AG20443 (cell line): ENCODE measurements at regions not wholly inside any gene's neighbourhood (a gene's known extent, or its start where the extent isn't known, plus 50 kb on each side); places are given as distances from the start of the nearest gene placed in this dataset.

Experiments used
- DNase-seq: peaks from one replicate; pipeline ENCODE4 v3.0.0; 2012; ENCODE audit warnings: low spot score, mixed read lengths

GRCh38 chr14:76948976-76949375 lies 79.5 kb downstream of the IRF2BPL start:
- DNase-seq: no peak

DNA sequence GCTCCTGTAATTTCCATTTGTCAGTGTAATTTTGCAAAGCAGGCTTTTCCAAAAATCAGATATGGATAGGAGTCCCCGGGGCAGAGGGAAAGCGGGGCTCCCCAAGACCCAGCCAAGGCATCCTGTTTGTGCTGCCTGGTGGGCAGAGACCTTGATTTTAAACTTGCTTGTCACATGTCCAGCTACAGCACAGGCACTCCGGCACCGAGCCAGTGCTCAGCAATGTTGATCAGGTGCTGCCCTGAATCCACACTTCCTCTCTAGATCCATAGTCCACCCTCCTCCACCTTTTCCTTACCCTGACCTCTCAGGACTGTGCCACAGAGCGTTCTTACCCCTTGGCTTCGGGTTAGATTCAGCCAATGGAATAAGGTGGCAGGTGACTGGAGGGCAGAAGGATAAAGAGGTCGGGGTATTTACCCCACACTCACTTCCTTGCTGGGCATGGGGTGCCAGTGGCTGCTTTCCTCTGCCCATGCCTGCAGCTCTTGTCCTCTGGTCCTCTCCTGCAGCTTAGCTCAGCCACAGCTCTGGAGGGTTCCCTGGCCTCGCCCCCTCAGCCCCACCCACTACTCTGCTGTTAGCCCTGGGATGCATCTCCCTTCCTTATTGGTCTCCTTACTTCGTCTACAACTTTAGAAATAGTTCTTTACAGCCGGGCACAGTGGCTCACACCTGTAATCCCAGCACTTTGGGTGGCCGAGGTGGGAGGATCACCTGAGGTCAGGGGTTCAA lies 80.1 kb downstream of the IRF2BPL start:
- DNase-seq: no peak

DNA sequence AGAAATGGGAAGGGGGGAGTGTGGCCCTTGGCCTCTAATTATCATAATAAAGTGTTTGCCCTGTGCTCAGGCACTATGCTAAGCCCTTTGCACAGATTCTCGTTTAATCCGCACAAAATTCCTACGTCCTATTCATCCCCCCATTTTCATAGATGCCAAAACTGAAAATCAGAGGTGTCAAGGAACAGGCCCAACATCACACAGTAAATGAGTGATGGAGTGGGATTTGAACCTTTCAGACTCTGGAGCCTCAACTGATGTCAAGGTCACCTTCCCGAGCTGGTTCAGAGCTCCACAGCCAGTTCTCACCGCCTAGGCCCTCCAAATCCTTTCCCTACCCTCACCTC lies 80.7 kb downstream of the IRF2BPL start:
- no peak for DNase-seq

DNA sequence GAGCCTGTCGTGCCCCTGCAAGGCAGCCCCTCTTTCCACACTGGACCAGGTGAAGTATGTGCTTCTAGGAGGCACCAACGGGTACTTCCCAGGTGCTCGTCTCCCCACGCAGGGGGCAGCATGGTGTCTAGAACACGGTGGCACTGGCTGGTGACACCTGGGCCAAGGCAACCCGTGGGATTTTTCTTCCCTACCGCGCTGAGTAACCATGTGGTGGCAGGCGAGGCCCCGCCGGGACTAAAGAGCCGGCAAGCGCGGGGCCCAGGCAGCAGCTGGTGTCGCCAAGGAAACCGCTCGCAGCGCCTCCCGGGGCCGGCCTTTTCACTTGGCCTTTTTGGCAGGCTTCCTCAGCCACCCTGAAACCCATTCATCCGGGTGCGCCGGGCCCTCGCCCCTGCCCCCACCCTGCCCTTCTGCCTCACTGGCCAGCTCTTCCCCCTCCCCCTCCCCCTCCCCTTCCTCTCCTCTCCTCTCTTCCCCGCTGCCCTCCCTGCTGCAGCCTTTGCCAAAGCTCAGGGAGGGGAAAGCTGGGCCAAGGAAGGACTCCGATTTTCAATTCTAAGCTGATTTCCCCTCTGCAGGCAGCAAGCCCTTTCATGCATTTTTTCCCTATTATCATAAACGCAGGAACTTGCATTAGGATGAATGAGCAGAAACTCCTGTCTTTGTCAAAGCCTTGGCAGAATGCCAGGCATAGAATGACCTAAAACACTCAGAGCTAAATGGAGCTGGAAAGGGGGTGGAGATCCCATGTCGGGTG lies 81.2 kb downstream of the IRF2BPL start:
- peak; percentile 89 for DNase-seq

DNA sequence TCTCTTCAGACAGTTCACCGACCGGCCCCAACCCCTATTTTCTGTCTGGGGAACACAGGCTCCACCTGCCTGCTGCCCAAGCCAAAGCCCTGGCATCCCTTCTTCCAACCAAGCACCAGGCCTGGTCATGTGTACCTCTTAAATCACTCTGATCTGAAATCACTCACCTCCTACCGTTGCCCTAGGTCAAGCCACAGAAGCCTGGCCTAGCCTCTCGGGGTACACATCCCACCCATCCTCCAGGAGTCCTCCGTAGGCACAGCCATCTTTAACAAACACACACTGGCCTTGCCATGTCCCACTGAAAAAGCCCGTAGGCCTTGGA lies 81.8 kb downstream of the IRF2BPL start:
- no peak for DNase-seq

- no peak for DNase-seq
Observed at GRCh38 chr14:76943072-76943471, 85.4 kb downstream of the IRF2BPL start.

DNA sequence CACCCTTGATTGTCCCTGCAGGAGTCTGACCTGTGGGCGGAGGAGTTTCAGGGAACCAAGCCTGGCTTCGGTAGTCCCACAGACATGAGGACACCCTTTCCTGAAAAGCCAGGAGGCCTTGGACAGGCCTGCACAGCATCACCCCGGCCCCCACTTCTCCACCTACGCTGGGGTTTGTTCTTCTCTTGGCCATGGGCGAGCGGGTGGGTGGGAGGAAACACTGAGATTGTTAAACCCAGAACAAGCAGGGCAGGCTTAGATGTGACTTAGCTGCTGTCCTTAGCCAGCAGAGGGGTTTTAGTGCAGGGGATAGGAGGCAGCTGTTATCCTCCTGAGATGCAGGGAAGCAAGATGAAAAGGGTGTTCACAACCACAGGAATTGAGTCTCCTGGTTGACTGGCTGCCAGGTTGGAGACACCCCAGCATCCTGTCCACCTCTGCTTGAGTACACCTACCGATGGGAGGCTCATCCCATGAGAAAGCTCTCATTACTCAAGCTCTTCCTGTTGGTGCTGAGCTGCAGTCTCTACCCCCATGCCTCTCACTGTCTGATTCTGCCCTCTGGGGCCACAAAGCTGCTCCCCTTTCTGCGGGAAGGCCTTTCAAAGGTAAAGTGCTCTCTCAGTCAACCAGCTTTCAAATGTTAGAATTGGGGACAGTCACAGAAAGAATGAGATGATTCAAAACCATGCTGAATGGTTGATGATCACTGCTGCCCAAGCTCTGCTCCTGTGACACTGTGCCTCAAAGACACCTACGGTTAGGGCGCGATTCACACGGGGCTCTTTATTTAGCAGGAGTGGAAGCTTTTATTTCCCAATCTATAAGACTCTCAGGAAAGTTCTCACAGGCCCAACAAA lies 86.3 kb downstream of the IRF2BPL start:
- no peak for DNase-seq

- no peak for DNase-seq
Observed at GRCh38 chr14:76941544-76941943, 87.0 kb downstream of the IRF2BPL start.

DNA sequence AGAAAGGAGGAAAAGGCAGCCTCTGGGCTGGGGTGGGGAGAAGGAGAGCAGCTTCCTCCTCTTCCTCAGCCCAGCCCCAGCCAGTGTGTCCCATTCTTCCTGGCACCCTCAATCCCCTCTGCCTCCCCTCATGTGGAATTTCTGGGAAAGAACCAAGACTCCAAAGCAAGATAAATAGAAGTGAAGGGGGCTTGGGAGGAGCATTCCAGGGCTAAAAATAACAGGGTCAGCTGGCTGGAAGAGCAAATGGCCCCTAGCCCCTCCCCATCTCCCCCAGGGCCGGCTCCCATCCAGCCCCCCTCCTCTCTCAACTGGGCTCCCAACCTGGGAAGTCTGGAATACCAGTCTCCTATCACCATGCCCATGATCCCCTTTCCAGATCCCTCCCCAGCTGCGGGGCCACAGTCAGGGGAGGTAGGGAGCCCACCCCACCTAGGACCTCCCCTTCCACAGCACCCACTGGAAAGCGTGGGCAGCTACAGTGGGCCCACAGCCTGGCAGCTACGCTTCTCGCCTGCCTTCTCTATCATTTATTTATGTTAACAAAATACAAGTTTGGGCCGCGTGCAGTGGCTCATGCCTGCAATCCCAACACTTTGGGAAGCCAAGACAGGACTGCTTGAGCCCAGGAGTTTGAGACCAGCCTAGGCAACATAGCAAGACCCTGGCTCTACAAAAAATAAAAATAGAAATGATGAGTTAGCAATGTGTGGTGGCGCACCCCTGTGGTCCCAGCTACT lies 88.3 kb downstream of the IRF2BPL start:
- no peak for DNase-seq

DNA sequence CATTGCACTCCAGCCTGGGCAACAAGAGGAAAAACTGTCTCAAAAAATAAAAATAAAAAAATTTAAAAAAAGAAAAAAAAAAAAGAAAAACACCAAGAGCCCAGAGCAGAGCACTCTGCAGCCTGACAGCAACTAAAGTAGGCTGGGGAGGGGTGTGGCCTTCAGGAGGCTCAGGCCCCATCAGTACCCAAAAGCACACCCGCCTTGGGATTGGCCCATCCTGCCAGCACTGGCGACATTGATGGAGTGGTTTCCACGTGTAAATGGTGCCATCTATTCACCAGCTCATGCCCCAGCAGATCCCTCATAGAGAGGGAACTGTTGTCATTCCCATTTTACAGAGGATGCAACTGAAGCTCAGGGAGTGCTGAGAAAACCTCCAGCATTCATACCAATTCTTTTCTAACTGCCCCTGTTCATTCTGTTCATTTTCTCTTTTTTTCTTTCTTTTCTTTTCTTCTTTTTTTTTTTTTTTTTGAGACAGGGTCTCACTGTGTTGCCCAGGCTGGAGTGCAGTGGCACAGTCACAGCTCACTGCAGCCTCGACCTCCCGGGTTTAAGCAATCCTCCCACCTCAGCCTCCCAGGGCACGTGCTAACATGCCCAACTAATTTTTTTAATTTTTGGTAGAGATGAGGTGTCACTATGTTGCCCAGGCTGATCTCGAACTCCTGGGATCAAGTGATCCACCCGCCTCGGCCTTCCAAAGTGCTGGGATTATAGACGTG lies 89.3 kb downstream of the IRF2BPL start:
- DNase-seq: no peak

DNA sequence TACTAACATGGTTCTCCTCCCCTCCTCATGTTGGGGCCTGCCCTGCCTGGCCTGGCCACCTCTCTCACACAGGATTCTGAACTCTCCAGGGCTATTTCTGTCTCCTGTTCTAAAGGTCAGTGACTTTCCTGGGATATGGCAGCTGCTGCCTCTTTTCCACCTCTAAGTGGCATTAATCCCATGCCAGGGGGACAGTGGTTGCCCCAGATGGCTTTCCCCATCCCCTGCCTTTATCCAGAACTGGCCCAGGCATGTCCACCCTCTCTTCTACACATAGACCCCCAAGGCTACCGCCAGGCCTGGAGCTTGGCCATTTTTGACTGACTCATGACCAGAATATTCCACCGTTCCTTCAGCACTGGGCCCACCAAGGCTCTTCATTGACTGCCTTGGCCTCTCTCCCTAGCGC lies 90.4 kb downstream of the IRF2BPL start:
- DNase-seq: no peak

DNA sequence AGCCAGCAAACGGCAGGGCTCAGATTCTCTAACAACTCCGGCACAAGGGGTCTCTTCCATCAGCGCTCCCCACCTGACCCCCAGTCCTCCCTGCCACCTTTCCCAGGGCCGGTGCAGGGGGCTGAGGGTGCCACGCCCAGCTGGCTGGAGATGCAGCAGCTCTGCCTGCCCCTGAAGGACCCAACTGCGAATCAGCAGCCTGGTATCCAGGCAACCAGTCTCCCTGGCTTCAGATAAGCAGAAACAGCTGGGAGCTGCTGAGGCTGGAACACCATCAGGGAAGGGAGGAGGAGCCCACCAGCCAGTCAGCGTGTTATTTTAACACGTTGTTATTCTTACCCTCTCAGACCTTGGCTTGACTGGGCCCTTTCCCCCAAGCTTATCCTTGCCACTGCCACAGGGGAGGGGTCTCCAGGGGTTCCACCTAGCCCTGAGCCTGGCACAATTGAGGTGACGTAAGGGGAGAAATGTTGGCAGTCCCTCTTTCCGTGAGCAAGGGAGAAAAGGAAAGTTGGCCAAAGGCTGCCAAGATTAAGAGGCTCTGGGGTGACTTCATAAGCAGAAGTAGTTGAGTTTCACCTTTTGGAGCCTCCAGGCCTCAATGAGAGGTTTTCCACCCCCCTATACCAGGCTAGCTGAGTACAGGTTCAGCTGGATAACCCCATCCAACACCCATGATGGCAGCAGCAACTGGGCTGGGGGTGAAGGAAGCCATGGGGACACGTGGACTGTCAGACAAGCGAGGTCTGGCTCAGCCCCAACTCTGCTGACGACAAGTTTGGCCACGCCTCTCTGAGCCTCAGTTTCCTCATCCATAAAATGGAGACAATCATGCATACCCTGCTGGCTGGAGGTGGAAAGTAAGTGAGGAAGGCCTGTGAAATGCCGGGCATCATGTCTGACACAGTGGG lies 91.1 kb downstream of the IRF2BPL start:
- DNase-seq: peak; percentile 95

- DNase-seq: peak; percentile 74
Observed at GRCh38 chr14:76936483-76936882, 92.0 kb downstream of the IRF2BPL start.

- DNase-seq: no peak
Observed at GRCh38 chr14:76933515-76933914, 95.0 kb downstream of the IRF2BPL start.

GRCh38 chr14:76931631-76932402 lies 96.7 kb downstream of the IRF2BPL start:
- no peak for DNase-seq

GRCh38 chr14:76930549-76930948 lies 98.0 kb downstream of the IRF2BPL start:
- no peak for DNase-seq

- peak; percentile 46 for DNase-seq
Observed at GRCh38 chr14:76929927-76930326, 98.6 kb downstream of the IRF2BPL start.

- no peak for DNase-seq
Observed at GRCh38 chr14:76927971-76928700, 100.4 kb downstream of the IRF2BPL start.
